ENCODE measurements at regions not wholly inside any gene's neighbourhood (a gene's known extent, or its start where the extent isn't known, plus 50 kb on each side); places are given as distances from the start of the nearest gene placed in this dataset.

GRCh38 chr6:118367314-118367713 lies 180.8 kb upstream of the PLN start:
- Histone ChIP-seq H3K4me2 (ENCODE audit: insufficient read depth, low read length) (no peak overlapping the region), H3K27ac (ENCODE audit: low read length) (no peak overlapping the region), H3K79me2 (ENCODE audit: insufficient read depth, low read length) (no peaks in the 10 kb centered on the region), H4K20me1 (ENCODE audit: insufficient read depth, low read length) (no peaks in the 10 kb centered on the region), H3K27me3 (ENCODE audit: insufficient read depth, low read length, poor library complexity) (no peaks in the 10 kb centered on the region), H3K4me1 (ENCODE audit: insufficient read depth, low read length) (no peaks in the 10 kb centered on the region), H3K4me3 (ENCODE audit: low read depth in 1 of 2, low read length in 2 of 2) (no peak overlapping the region), H3K36me3 (ENCODE audit: insufficient read depth, low read length) (no peaks in the 10 kb centered on the region), H3K9ac (ENCODE audit: low read depth, low read length) (no peak overlapping the region), H3K9me3 (ENCODE audit: insufficient read depth, low read length, severe bottlenecking) (no peaks in the 10 kb centered on the region), H2AFZ (ENCODE audit: low read depth, low read length) (no peak overlapping the region)
- TF ChIP-seq, protein P1, sequence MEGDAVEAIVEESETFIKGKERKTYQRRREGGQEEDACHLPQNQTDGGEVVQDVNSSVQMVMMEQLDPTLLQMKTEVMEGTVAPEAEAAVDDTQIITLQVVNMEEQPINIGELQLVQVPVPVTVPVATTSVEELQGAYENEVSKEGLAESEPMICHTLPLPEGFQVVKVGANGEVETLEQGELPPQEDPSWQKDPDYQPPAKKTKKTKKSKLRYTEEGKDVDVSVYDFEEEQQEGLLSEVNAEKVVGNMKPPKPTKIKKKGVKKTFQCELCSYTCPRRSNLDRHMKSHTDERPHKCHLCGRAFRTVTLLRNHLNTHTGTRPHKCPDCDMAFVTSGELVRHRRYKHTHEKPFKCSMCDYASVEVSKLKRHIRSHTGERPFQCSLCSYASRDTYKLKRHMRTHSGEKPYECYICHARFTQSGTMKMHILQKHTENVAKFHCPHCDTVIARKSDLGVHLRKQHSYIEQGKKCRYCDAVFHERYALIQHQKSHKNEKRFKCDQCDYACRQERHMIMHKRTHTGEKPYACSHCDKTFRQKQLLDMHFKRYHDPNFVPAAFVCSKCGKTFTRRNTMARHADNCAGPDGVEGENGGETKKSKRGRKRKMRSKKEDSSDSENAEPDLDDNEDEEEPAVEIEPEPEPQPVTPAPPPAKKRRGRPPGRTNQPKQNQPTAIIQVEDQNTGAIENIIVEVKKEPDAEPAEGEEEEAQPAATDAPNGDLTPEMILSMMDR (IDR thresholded peaks at IDR 0.05; ENCODE audit: borderline replicate concordance, extremely low read depth, low read length, poor library complexity, severe bottlenecking), result no peak
- no peak for TF ChIP-seq EZH2 (IDR thresholded peaks at IDR 0.05; ENCODE audit: borderline replicate concordance, low read depth, low read length, severe bottlenecking)
- ATAC-seq (ENCODE audit: insufficient read depth, low read depth), result no peak
- no peak for DNase-seq

DNA sequence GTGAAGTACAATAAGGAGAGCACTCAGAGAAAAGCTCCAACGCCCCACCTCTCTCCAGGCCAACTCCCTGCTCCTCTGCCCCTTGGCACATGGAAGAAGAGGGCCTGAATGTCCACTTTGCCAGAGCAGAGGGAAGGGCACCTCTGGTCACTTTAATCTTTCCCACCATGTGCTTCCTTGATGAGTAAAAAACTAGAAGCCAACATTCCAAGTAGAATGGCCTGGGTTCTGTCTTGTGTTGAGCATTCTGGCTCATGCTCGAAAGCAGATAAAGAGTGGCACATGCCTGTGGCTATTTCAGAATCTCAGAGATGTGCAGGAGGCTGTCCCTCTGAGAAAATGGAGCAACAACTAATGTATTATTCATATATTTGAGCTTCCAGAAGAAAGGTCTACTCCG lies 177.4 kb upstream of the PLN start:
- Histone ChIP-seq H3K4me1 (ENCODE audit: insufficient read depth, low read length) (no peaks in the 10 kb centered on the region), H3K9me3 (ENCODE audit: insufficient read depth, low read length, severe bottlenecking) (no peaks in the 10 kb centered on the region), H3K36me3 (ENCODE audit: insufficient read depth, low read length) (no peaks in the 10 kb centered on the region), H3K4me3 (ENCODE audit: low read depth in 1 of 2, low read length in 2 of 2) (no peak overlapping the region), H3K4me2 (ENCODE audit: insufficient read depth, low read length) (no peak overlapping the region), H4K20me1 (ENCODE audit: insufficient read depth, low read length) (no peaks in the 10 kb centered on the region), H3K79me2 (ENCODE audit: insufficient read depth, low read length) (no peaks in the 10 kb centered on the region), H3K27me3 (ENCODE audit: insufficient read depth, low read length, poor library complexity) (no peaks in the 10 kb centered on the region), H2AFZ (ENCODE audit: low read depth, low read length) (no peak overlapping the region), H3K9ac (ENCODE audit: low read depth, low read length) (no peak overlapping the region), H3K27ac (ENCODE audit: low read length) (no peak overlapping the region)
- TF ChIP-seq EZH2 (IDR thresholded peaks at IDR 0.05; ENCODE audit: borderline replicate concordance, low read depth, low read length, severe bottlenecking), result no peak
- ATAC-seq (ENCODE audit: insufficient read depth, low read depth) (no peak), DNase-seq (no peak)

DNA sequence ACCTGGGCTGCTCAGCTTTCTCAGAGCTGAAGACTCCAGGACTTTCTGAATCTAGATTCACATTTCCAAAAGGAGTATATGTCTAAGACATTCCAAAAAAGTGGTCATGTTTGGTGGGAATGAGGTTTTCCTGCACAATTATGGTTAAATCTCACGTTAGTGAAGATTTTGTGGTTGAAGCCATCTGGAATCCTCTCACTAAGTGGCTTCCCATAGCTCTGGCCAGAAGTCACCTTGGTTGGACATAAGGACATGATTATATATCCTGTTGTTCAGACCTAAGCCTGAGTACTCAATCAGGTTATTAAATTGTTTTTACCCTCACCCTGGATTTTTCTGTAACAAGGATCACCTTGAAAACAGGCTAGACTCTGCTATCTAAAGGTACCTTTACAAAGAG lies 176.1 kb upstream of the PLN start:
- no peak for TF ChIP-seq EZH2 (IDR thresholded peaks at IDR 0.05; ENCODE audit: borderline replicate concordance, low read depth, low read length, severe bottlenecking)
- TF ChIP-seq, protein P1 (IDR thresholded peaks at IDR 0.05; ENCODE audit: borderline replicate concordance, extremely low read depth, low read length, poor library complexity, severe bottlenecking), result no peak
- DNase-seq, result no peak
- Histone ChIP-seq H2AFZ (ENCODE audit: low read depth, low read length) (no peak overlapping the region), H3K4me1 (ENCODE audit: insufficient read depth, low read length) (no peaks in the 10 kb centered on the region), H3K36me3 (ENCODE audit: insufficient read depth, low read length) (no peaks in the 10 kb centered on the region), H3K4me2 (ENCODE audit: insufficient read depth, low read length) (no peak overlapping the region), H3K79me2 (ENCODE audit: insufficient read depth, low read length) (no peaks in the 10 kb centered on the region), H3K4me3 (ENCODE audit: low read depth in 1 of 2, low read length in 2 of 2) (no peak overlapping the region), H3K27ac (ENCODE audit: low read length) (no peak overlapping the region), H3K27me3 (ENCODE audit: insufficient read depth, low read length, poor library complexity) (no peaks in the 10 kb centered on the region), H4K20me1 (ENCODE audit: insufficient read depth, low read length) (no peaks in the 10 kb centered on the region), H3K9ac (ENCODE audit: low read depth, low read length) (no peak overlapping the region), H3K9me3 (ENCODE audit: insufficient read depth, low read length, severe bottlenecking) (no peaks in the 10 kb centered on the region)
- ATAC-seq (ENCODE audit: insufficient read depth, low read depth), result no peak

DNA sequence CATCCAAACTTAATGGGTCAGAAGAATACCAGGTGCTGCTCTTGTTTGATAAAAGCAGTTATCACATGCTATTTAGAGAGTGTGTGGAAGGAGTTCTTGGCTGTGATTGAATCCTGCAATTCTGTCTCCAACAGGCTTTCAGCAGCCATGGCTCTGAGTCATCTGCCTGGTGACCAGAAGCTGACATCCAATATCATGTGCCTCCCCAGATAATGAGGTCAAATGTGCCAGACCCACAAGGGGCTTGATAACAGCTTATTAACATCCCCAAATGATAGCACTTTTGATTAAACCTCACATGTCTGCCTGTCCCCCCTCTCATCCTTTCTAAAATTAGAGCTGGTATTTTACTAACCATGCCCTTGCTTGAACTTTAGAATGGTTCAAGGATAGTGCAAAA lies 175.7 kb upstream of the PLN start:
- no peaks in the 10 kb centered on the region for H3K79me2 ChIP-seq (ENCODE audit: insufficient read depth, low read length)
- no peaks in the 10 kb centered on the region for H3K4me1 ChIP-seq (ENCODE audit: insufficient read depth, low read length)
- H3K27ac ChIP-seq (ENCODE audit: low read length), result no peak overlapping the region
- no peak overlapping the region for H3K9ac ChIP-seq (ENCODE audit: low read depth, low read length)
- no peak overlapping the region for H2AFZ ChIP-seq (ENCODE audit: low read depth, low read length)
- TF ChIP-seq, protein P1 (IDR thresholded peaks at IDR 0.05; ENCODE audit: borderline replicate concordance, extremely low read depth, low read length, poor library complexity, severe bottlenecking), result no peak
- TF ChIP-seq EZH2 (IDR thresholded peaks at IDR 0.05; ENCODE audit: borderline replicate concordance, low read depth, low read length, severe bottlenecking), result no peak
- no peak overlapping the region for H3K4me2 ChIP-seq (ENCODE audit: insufficient read depth, low read length)
- no peaks in the 10 kb centered on the region for H3K9me3 ChIP-seq (ENCODE audit: insufficient read depth, low read length, severe bottlenecking)
- no peaks in the 10 kb centered on the region for H3K36me3 ChIP-seq (ENCODE audit: insufficient read depth, low read length)
- ATAC-seq (ENCODE audit: insufficient read depth, low read depth), result no peak
- no peak overlapping the region for H3K4me3 ChIP-seq (ENCODE audit: low read depth in 1 of 2, low read length in 2 of 2)
- no peaks in the 10 kb centered on the region for H3K27me3 ChIP-seq (ENCODE audit: insufficient read depth, low read length, poor library complexity)
- H4K20me1 ChIP-seq (ENCODE audit: insufficient read depth, low read length), result no peaks in the 10 kb centered on the region
- DNase-seq, result no peak
